MCF 10A (cell line): ENCODE measurements at regions not wholly inside any gene's neighbourhood (a gene's known extent, or its start where the extent isn't known, plus 50 kb on each side); places are given as distances from the start of the nearest gene placed in this dataset.

ENCODE experiments used
- BruUV-seq: library from RNA; stranded (reverse); fragments of 400-500 nt; replicated peaks from 2 replicates; lab custom pipeline; 2021; lab: Mats Ljungman, UMichigan
- CTCF ChIA-PET: fragments of 300-600 bp; sonication (Branson Sonifier 250); formaldehyde crosslinking; extraction: SDS; loops from one replicate; lab custom pipeline; 2021; ENCODE audit warnings: antibody characterized with exemption, inconsistent platforms; lab: Yijun Ruan, JAX
- POLR2A ChIA-PET: fragments of 300-600, 350-650 bp; sonication (Branson Sonifier 250); formaldehyde crosslinking; extraction: SDS; loops from one replicate; lab custom pipeline; 2020; ENCODE audit warnings: antibody characterized with exemption, inconsistent platforms; lab: Yijun Ruan, JAX
- DNase-seq: peaks from one replicate; pipeline ENCODE4 v3.0.0-alpha.2; 2018; ENCODE audit not compliant: unreplicated experiment
- H3K27ac Mint-ChIP-seq: one replicate; pipeline ENCODE4 v1.8.0; 2022; ENCODE audit warnings: mild to moderate bottlenecking, low read depth, mixed read lengths; ENCODE audit not compliant: unreplicated experiment
- H3K27me3 Mint-ChIP-seq: one replicate; pipeline ENCODE4 v1.8.0; 2022; ENCODE audit warnings: mixed read lengths; ENCODE audit not compliant: insufficient read depth, unreplicated experiment
- H3K36me3 Mint-ChIP-seq: one replicate; pipeline ENCODE4 v1.8.0; 2022; ENCODE audit warnings: mild to moderate bottlenecking, moderate library complexity, mixed read lengths; ENCODE audit not compliant: insufficient read depth, unreplicated experiment
- H3K4me1 Mint-ChIP-seq: one replicate; pipeline ENCODE4 v1.8.0; 2022; ENCODE audit warnings: mixed read lengths; ENCODE audit not compliant: insufficient read depth, unreplicated experiment
- H3K4me3 Mint-ChIP-seq: one replicate; pipeline ENCODE4 v1.8.0; 2022; ENCODE audit warnings: mild to moderate bottlenecking, moderate library complexity, mixed read lengths; ENCODE audit not compliant: unreplicated experiment
- H3K9me3 Mint-ChIP-seq: one replicate; pipeline ENCODE4 v1.8.0; 2022; ENCODE audit warnings: mixed read lengths; ENCODE audit not compliant: unreplicated experiment
- CTCF ChIP-seq: fragments of 200-600 bp; IDR thresholded peaks from one replicate; pipeline ENCODE4 v1.8.0; 2022; ENCODE audit warnings: antibody characterized with exemption, mild to moderate bottlenecking; ENCODE audit not compliant: unreplicated experiment
- intact Hi-C: fragments of 100-400 bp; cut with micrococcal nuclease; formaldehyde crosslinking; loops from 2 replicates; pipeline ENCODE4 v1.14.1; 2022

GRCh38 chr15:81930582-81931369 lies 115.0 kb downstream of the MEX3B start:
- Mint-ChIP-seq H3K4me3 (no peak overlapping the region), H3K27ac (no peak overlapping the region), H3K36me3 (no peaks in the 10 kb centered on the region), H3K9me3 (no peaks in the 10 kb centered on the region), H3K27me3 (no peaks in the 10 kb centered on the region), H3K4me1 (no peaks in the 10 kb centered on the region)
- POLR2A ChIA-PET: interaction anchor here (0.8 kb wide), 1 partner anchor 657 kb away, joined by 3 read pairs; no protein-coding TSS in a partner anchor
- no TSS peak for BruUV-seq
- intact Hi-C loops: no loop called here
- no peak for TF ChIP-seq CTCF
- CTCF ChIA-PET: interaction anchor here (0.6 to 2.5 kb wide), 3 partner anchors 9 to 1729 kb away, joined by 3 to 11 read pairs (median 3); no protein-coding TSS in a partner anchor
- DNase-seq: no peak

- intact Hi-C loops: no loop called here
- no TSS peak for BruUV-seq
- no peak for DNase-seq
Observed at GRCh38 chr15:81929557-81929956, 116.3 kb downstream of the MEX3B start.

GRCh38 chr15:81926981-81927380 lies 118.8 kb downstream of the MEX3B start:
- ChIA-PET POLR2A (no interaction called here), CTCF (no interaction called here)
- no peaks in the 10 kb centered on the region for H3K27me3 Mint-ChIP-seq
- no peak overlapping the region for H3K27ac Mint-ChIP-seq
- H3K36me3 Mint-ChIP-seq: no peaks in the 10 kb centered on the region
- H3K4me1 Mint-ChIP-seq: no peaks in the 10 kb centered on the region
- no peaks in the 10 kb centered on the region for H3K9me3 Mint-ChIP-seq
- intact Hi-C loops: no loop called here
- TF ChIP-seq CTCF: no peak
- no TSS peak for BruUV-seq
- H3K4me3 Mint-ChIP-seq: no peak overlapping the region
- DNase-seq: no peak

More at GRCh38 chr15:81929557-81929956, 116.3 kb downstream of the MEX3B start:
- Mint-ChIP-seq H3K27ac (no peak overlapping the region), H3K4me3 (no peak overlapping the region), H3K4me1 (no peaks in the 10 kb centered on the region), H3K36me3 (no peaks in the 10 kb centered on the region), H3K27me3 (no peaks in the 10 kb centered on the region), H3K9me3 (no peaks in the 10 kb centered on the region)
- TF ChIP-seq CTCF: no peak
- ChIA-PET POLR2A (no interaction called here), CTCF (interaction anchor here (2.5 kb wide), 1 partner anchor 11 kb away, joined by 11 read pairs; no protein-coding TSS in a partner anchor)

GRCh38 chr15:81924729-81925128 lies 121.1 kb downstream of the MEX3B start:
- ChIA-PET POLR2A (no interaction called here), CTCF (interaction anchor here (0.7 kb wide), 1 partner anchor 40 kb away, joined by 3 read pairs; no protein-coding TSS in a partner anchor)
- TF ChIP-seq CTCF: no peak
- H3K4me1 Mint-ChIP-seq: no peaks in the 10 kb centered on the region
- no peaks in the 10 kb centered on the region for H3K27me3 Mint-ChIP-seq
- H3K36me3 Mint-ChIP-seq: no peaks in the 10 kb centered on the region
- H3K9me3 Mint-ChIP-seq: peaks cover 11% of the 10 kb centered on the region
- intact Hi-C loops: no loop called here
- no peak overlapping the region for H3K4me3 Mint-ChIP-seq
- no peak for DNase-seq
- H3K27ac Mint-ChIP-seq: no peak overlapping the region
- BruUV-seq: no TSS peak
